ENCODE measurements at regions not wholly inside any gene's neighbourhood (a gene's known extent, or its start where the extent isn't known, plus 50 kb on each side); places are given as distances from the start of the nearest gene placed in this dataset.

DNA sequence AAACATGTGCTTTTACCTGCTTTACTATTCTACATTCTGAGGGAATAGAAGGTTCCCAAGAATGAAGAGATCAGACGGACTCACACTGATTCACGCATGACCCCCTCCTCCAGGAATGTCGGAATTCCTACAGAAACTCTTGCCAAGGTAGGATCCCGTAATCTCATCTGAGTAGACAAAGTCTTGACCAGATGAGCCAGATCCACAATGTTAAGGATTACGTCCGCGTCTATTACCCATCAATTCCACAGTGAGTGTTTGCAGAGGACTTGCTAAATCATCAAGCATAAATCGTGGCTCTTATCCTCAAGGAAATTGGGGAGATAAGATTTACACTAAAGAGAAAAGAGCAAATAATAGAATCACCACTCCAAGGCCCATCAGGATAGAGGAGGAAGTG is 245.9 kb upstream of the FOXQ1 start:
- WGBS, 2 donors: 88 to 90% methylated on average over 8 of the region's 8 CpGs
- TF ChIP-seq CTCF (IDR thresholded peaks at IDR 0.05) (no peak), POLR2A (IDR thresholded peaks at IDR 0.05) (no peak)
- intact Hi-C loops (cut with DNase I; ENCODE audit: low total_unique reads): no loop called here
- Histone ChIP-seq H3K9me3 (no peaks in the 10 kb centered on the region), H3K4me1 (peaks cover 3% of the 10 kb centered on the region), H3K27me3 (no peaks in the 10 kb centered on the region), H3K4me3 (no peak overlapping the region), H3K27ac (no peak overlapping the region), H3K36me3 (ENCODE audit: low read depth, missing control alignments) (no peaks in the 10 kb centered on the region)
- DNase-seq: no peak

DNA sequence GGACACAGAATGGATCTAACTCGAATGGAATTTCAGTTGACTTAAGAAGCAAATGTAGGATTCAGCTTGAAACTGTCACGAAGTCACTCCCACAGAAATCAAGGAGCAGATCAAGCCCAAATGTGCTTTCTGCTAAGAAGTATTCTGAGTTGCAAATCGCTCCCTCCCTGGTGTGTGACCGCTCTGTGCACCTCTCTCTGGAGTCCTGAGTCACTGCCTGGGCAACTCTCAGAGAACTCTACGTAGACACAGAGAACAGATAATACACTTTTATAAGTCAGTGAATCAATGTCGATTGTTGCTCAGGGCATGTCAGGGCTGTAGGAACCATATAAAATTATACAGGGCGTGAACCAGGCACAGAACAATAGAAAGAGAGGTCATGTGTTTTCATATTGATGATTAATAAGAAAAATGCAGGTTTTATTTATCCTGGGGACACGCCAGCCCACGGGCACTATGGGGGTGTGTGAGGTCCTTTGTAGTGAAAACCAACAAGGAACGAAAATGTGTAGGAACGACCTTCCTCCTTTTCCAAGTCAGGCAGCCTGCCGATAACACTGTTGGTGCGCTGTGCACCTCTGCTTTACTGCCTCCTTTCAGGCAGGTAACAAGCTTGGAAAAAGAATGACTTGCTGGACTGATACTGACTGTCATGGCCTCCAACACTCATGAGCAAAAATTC is 248.1 kb upstream of the FOXQ1 start:
- H3K27ac ChIP-seq: no peak overlapping the region
- WGBS, 2 donors: 85 to 90% methylated on average over 13 of the region's 13 CpGs
- no peaks in the 10 kb centered on the region for H3K4me1 ChIP-seq
- H3K27me3 ChIP-seq: no peaks in the 10 kb centered on the region
- H3K4me3 ChIP-seq: no peak overlapping the region
- no peak for DNase-seq
- H3K9me3 ChIP-seq: no peaks in the 10 kb centered on the region
- H3K36me3 ChIP-seq (ENCODE audit: low read depth, missing control alignments): no peaks in the 10 kb centered on the region
- TF ChIP-seq POLR2A (IDR thresholded peaks at IDR 0.05) (no peak), CTCF (IDR thresholded peaks at IDR 0.05) (no peak)
- intact Hi-C loops (cut with DNase I; ENCODE audit: low total_unique reads): no loop called here

- Histone ChIP-seq H3K9me3 (no peaks in the 10 kb centered on the region), H3K27me3 (no peaks in the 10 kb centered on the region), H3K36me3 (ENCODE audit: low read depth, missing control alignments) (no peaks in the 10 kb centered on the region), H3K27ac (no peak overlapping the region), H3K4me3 (no peak overlapping the region), H3K4me1 (no peaks in the 10 kb centered on the region)
- intact Hi-C loops (cut with DNase I; ENCODE audit: low total_unique reads): no loop called here
- DNase-seq: no peak
- no peak for TF ChIP-seq POLR2A (IDR thresholded peaks at IDR 0.05)
- WGBS, 2 donors: 84 to 87% methylated on average over 8 of the region's 8 CpGs
Observed at GRCh38 chr6:1062786-1063545, 248.9 kb upstream of the FOXQ1 start.

DNA sequence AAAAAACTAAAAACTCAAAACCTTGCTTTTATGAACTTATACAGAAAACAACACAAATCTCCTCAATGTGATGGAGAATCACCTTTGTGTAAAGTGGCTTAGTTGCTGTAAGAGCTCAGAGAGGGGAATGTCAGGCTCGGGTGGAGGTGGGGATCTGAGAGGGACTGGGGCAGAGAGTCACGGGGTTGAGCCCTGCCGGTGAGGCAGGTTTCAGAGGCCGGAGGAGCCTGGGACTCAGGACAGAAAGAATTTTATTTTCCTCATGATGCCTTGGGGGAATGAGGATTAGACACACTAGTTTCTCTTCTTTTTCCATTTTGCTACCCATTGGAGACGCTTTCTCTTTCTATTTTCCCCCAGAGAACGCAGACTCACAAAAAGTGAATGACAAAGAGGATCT is 252.3 kb upstream of the FOXQ1 start:
- Histone ChIP-seq H3K4me1 (no peaks in the 10 kb centered on the region), H3K27me3 (no peaks in the 10 kb centered on the region), H3K27ac (no peak overlapping the region), H3K36me3 (ENCODE audit: low read depth, missing control alignments) (no peaks in the 10 kb centered on the region), H3K9me3 (no peaks in the 10 kb centered on the region), H3K4me3 (no peak overlapping the region)
- intact Hi-C loops (cut with DNase I; ENCODE audit: low total_unique reads): no loop called here
- no peak for DNase-seq
- 74 to 81% methylated on average over 6 of the region's 6 CpGs for WGBS, 2 donors
- no peak for TF ChIP-seq CTCF (IDR thresholded peaks at IDR 0.05)
- no peak for TF ChIP-seq POLR2A (IDR thresholded peaks at IDR 0.05)

DNA sequence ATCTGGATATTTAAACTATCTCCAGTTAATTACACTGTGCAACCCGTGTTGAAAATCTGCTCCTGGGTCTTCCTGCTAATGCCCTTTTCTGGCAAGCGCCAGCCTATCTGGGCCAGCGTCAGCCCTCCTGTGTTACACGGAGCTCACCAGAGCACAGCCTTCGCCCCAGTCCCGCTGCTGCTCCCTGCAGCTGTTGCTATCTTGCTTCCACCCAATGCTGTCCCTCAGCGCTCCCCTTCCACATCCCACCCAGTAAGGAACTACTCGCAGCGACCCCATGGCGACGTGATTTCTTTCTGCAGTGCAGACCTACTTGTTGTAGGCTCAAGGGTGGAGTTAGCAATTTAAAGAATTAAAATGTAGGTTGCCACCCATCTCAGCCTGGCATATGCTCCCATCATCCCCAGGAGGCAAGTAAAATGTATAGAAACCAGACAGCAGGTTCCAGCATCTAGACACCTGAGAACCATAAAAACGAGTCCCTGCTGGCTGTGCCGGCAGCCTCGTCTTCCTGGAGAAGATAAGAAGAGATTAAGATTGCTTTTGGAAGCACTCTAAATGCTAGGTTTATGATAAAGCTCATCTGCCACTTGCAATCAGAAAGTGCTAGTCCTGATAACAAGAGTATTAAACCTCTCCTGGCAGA is 254.3 kb upstream of the FOXQ1 start:
- H3K27ac ChIP-seq: no peak overlapping the region
- no peak overlapping the region for H3K4me3 ChIP-seq
- no peaks in the 10 kb centered on the region for H3K9me3 ChIP-seq
- WGBS, 2 donors: 50 to 69% methylated on average over 14 of the region's 14 CpGs
- no peaks in the 10 kb centered on the region for H3K4me1 ChIP-seq
- no peaks in the 10 kb centered on the region for H3K36me3 ChIP-seq (ENCODE audit: low read depth, missing control alignments)
- no peak for DNase-seq
- H3K27me3 ChIP-seq: no peaks in the 10 kb centered on the region
- intact Hi-C loops (cut with DNase I; ENCODE audit: low total_unique reads): no loop called here
- no peak for TF ChIP-seq CTCF (IDR thresholded peaks at IDR 0.05)
- TF ChIP-seq POLR2A (IDR thresholded peaks at IDR 0.05): no peak

Data from testis (tissue), 2 donors.